Mononuclear cell (primary cell): ENCODE measurements at regions not wholly inside any gene's neighbourhood (a gene's known extent, or its start where the extent isn't known, plus 50 kb on each side); places are given as distances from the start of the nearest gene placed in this dataset.

Experiments
- H3K27me3 ChIP-seq: 2 replicates; pipeline ENCODE4 v1.6.0; 2011; ENCODE audit warnings: low read length, control low read depth; ENCODE audit not compliant: insufficient read depth
- H3K4me1 ChIP-seq: 2 replicates; pipeline ENCODE4 v1.5.1; 2011; ENCODE audit warnings: mild to moderate bottlenecking, low read length, control low read depth; ENCODE audit not compliant: insufficient read depth
- H3K4me3 ChIP-seq: 2 replicates; pipeline ENCODE4 v1.5.1; 2011; ENCODE audit warnings: mild to moderate bottlenecking, low read length, moderate library complexity
- H3K9me3 ChIP-seq: 2 replicates; pipeline ENCODE4 v1.5.1; 2011; ENCODE audit warnings: low read depth, mild to moderate bottlenecking, control low read depth, low read length

GRCh38 chr6:125688138-125688537, 61.3 kb upstream of the HEY2 start:
- Histone ChIP-seq H3K4me3 (no peak overlapping the region), H3K9me3 (peaks cover 8% of the 10 kb centered on the region), H3K27me3 (peaks cover 4% of the 10 kb centered on the region), H3K4me1 (no peaks in the 10 kb centered on the region)

- H3K4me1 ChIP-seq: no peaks in the 10 kb centered on the region
- peaks cover 8% of the 10 kb centered on the region for H3K9me3 ChIP-seq
- no peaks in the 10 kb centered on the region for H3K27me3 ChIP-seq
- H3K4me3 ChIP-seq: no peak overlapping the region
These were observed 56.0 kb upstream of the HEY2 start for GRCh38 chr6:125693480-125693879.

- Histone ChIP-seq H3K9me3 (no peaks in the 10 kb centered on the region), H3K27me3 (no peaks in the 10 kb centered on the region), H3K4me3 (no peak overlapping the region), H3K4me1 (no peaks in the 10 kb centered on the region)
These were observed 49.8 kb upstream of the HEY2 start for GRCh38 chr6:125699591-125699990.
